Activated T-cell treated with anti-CD3 and anti-CD28 coated beads, Interleukin-2, amount 50 U/mL, for 4 hours (primary cell): ENCODE measurements at regions not wholly inside any gene's neighbourhood (a gene's known extent, or its start where the extent isn't known, plus 50 kb on each side); places are given as distances from the start of the nearest gene placed in this dataset.
"Not testable (repeated sequence)": the region's sequence is repeated elsewhere in the genome, so short reads cannot be mapped to it uniquely, and the experiment has no call there.

Source experiments
- ATAC-seq, 2 donors: fragments of 200-7000 bp; cut with Tn5 transposase; one replicate each; pipeline ENCODE4 v1.10.0; 2021
- DNase-seq: peaks from one replicate; pipeline ENCODE4 v3.0.0-alpha.2; 2020
- H3K27me3 Mint-ChIP-seq: one replicate; pipeline ENCODE4 v1.8.0; 2021; ENCODE audit warnings: low read depth, mixed read lengths
- H3K36me3 Mint-ChIP-seq: one replicate; pipeline ENCODE4 v1.8.0; 2022; ENCODE audit warnings: mixed read lengths; ENCODE audit not compliant: insufficient read depth
- H3K4me1 Mint-ChIP-seq: one replicate; pipeline ENCODE4 v1.8.0; 2021; ENCODE audit warnings: low read depth, mixed read lengths
- H3K4me3 Mint-ChIP-seq: one replicate; pipeline ENCODE4 v1.8.0; 2021; ENCODE audit warnings: mild to moderate bottlenecking, moderate library complexity, mixed read lengths
- H3K9me3 Mint-ChIP-seq: one replicate; pipeline ENCODE4 v1.8.0; 2021; ENCODE audit warnings: mixed read lengths

DNA sequence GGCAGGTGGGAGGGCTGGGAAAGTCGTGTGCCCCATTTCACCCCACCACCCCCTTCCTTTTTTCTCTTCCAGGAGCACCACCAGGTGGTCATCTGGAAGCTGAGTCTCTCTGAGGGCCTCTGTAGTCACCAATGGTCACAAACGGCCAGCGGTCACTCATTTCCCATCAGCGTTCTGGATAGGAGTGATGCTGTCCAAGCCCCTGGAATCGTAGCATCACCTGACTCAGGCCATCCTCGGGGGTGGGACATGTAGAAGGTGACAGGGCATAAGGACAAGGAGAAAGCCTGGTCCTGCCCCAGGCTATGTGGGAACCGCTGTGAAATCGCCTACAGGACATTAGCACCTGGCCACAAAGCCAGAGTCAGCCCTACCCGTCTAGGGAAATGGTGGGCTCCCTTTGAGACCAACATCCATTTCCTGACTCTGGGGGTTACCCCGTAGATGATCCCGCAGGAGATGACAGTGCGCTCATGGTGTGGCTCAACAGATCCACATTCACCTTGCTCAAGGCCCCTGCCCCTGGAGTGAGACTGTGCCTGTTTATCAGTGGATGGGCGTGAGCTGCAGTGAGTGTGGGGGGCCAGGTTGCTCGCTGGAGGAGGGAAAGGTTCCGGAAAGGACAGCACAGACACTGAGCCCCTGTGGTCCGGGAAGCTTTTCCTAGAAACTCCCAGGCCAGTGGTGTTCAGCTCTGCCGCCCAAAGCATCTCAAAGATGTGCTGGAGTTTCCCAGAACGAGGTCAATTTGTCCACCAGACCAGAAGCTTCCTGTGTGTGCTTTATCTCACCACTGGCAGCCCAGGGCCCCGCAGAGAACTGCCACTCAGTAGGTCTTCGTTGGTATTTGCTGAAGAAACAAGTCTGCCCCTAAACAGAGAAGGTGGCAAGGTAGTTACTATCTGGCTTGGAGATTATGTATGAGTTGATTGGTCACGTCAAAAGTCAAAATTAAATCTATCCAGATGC is 61.1 kb upstream of the UNC5A start:
- no peak for ATAC-seq
- peaks cover 3% of the 10 kb centered on the region for H3K9me3 Mint-ChIP-seq
- peaks cover 75% of the 10 kb centered on the region for H3K27me3 Mint-ChIP-seq
- no peaks in the 10 kb centered on the region for H3K36me3 Mint-ChIP-seq
- no peak for DNase-seq
- H3K4me3 Mint-ChIP-seq = no peak overlapping the region
- H3K4me1 Mint-ChIP-seq = peaks cover 18% of the 10 kb centered on the region

DNA sequence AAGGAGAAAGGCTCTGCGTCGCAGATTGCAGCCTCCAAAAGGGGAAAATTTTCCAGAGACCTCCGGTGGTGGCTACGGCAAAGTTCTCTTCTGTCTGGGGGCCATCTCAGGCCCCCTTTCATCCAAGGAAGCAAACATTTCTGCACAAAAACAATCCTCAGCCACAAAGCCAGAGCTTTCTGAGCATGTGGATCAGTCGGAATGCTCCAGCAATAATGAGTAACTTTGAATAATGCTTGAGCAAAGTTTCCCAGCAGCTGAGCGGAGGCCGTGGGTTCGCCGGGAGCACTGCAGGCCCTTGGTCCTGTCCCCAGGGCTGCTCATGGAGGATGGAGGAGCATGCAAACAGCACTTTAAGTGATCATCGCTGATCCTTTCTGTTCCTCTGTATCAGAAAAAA is 60.2 kb upstream of the UNC5A start:
- peaks cover 13% of the 10 kb centered on the region for H3K4me1 Mint-ChIP-seq
- no peaks in the 10 kb centered on the region for H3K36me3 Mint-ChIP-seq
- peaks cover 74% of the 10 kb centered on the region for H3K27me3 Mint-ChIP-seq
- DNase-seq = no peak
- no peak for ATAC-seq
- H3K4me3 Mint-ChIP-seq = no peak overlapping the region
- peaks cover 7% of the 10 kb centered on the region for H3K9me3 Mint-ChIP-seq

DNA sequence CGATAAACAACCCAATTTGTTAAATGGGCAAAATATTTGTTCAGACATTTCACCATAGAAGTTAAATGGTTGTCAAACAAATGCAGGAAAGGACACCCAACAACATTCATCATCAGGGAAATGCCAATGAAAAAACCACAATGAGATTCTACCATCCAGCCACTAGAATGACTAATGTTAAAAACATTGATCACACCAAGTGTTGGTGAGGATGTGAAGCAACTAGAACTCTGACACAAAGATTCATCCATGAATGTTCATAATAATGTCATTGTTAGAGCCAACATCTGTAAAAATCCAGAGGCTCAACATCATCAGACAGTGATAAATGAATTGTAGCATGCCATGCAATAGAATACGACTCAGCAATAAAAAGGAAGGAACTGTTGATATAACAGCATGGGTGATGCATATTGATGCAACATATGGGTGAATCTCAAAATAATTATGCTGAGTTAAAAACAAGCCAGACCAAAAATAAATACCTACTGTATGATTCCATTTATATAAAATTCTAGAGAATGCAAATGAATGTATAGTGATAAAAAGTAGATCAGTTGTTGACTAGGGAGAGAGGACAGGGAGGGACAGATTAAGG is 55.9 kb upstream of the UNC5A start:
- no peaks in the 10 kb centered on the region for H3K4me1 Mint-ChIP-seq
- no peak overlapping the region for H3K4me3 Mint-ChIP-seq
- no peak for DNase-seq
- ATAC-seq = no peak
- H3K9me3 Mint-ChIP-seq = peaks cover 13% of the 10 kb centered on the region
- H3K36me3 Mint-ChIP-seq = no peaks in the 10 kb centered on the region
- peaks cover 56% of the 10 kb centered on the region for H3K27me3 Mint-ChIP-seq

DNA sequence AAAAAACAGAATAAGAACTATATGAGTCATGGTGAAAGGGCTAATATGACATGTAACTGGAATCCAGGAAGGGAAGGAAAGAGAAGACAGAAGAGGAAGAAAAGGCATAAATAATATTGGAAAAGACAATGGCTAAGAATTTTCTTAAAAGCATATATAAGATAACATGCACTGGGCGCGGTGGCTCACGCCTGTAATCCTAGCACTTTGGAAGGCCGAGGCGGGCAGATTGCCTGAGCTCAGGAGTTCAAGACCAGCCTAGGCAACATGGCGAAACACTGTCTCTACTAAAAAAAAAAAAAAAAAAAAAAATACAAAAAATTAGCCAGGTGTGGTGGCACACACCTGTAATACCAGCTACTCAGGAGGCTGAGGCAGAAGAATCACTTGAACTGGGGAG is 54.8 kb upstream of the UNC5A start:
- Mint-ChIP-seq H3K27me3 (peaks cover 48% of the 10 kb centered on the region), H3K9me3 (peaks cover 13% of the 10 kb centered on the region)
- not testable (repeated sequence) for DNase-seq, H3K36me3 Mint-ChIP-seq, H3K4me3 Mint-ChIP-seq, ATAC-seq, H3K4me1 Mint-ChIP-seq

DNA sequence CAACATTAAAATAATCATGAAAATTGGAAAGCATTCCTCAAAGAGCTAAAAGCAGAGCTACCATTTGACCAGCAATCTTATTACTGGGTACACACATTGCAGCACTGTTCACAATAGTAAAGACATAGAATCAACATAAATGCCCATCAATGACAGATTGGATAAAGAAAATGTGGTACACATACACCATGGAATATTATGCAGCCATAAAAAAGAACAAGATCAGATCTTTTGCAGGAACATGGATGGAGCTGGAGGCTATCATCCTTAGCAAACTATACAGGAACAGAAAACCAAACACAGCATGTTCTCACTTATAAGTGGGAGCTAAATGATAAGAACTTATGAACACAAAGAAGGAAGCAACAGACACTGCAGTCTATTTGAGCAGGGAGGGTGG is 52.8 kb upstream of the UNC5A start:
- not testable (repeated sequence) for H3K36me3 Mint-ChIP-seq, ATAC-seq, H3K4me3 Mint-ChIP-seq, DNase-seq, H3K4me1 Mint-ChIP-seq
- H3K27me3 Mint-ChIP-seq = peaks cover 44% of the 10 kb centered on the region
- H3K9me3 Mint-ChIP-seq = peaks cover 13% of the 10 kb centered on the region
